WTC11 (cell line): ENCODE measurements at regions not wholly inside any gene's neighbourhood (a gene's known extent, or its start where the extent isn't known, plus 50 kb on each side); places are given as distances from the start of the nearest gene placed in this dataset.

Source experiments
- ATAC-seq: fragments of 200-7000 bp; cut with Tn5 transposase; 2 replicates; pipeline ENCODE4 v1.10.0; 2021; ENCODE audit warnings: mild to moderate bottlenecking, moderate library complexity
- CTCF ChIA-PET: fragments of 300-600 bp; sonication (Branson Sonifier 250); formaldehyde crosslinking; loops from one replicate; lab custom pipeline; 2021; ENCODE audit warnings: antibody characterized with exemption; lab: Charles Lee
- POLR2A ChIA-PET: fragments of 350-600 bp; sonication (Branson Sonifier 250); formaldehyde crosslinking; loops from one replicate; lab custom pipeline; 2021; ENCODE audit warnings: antibody characterized with exemption; lab: Charles Lee
- DNase-seq: peaks from one replicate; pipeline ENCODE4 v3.0.0; 2021; ENCODE audit warnings: low spot score
- H3K27ac Mint-ChIP-seq: 2 replicates; pipeline ENCODE4 v1.8.0; 2021; ENCODE audit warnings: mixed read lengths
- H3K27me3 Mint-ChIP-seq: 2 replicates; pipeline ENCODE4 v1.8.0; 2021; ENCODE audit warnings: low read depth, mild to moderate bottlenecking, moderate library complexity, mixed read lengths
- H3K36me3 Mint-ChIP-seq: 2 replicates; pipeline ENCODE4 v1.8.0; 2021; ENCODE audit warnings: mixed read lengths
- H3K4me1 Mint-ChIP-seq: 2 replicates; pipeline ENCODE4 v1.8.0; 2022; ENCODE audit warnings: mixed read lengths
- H3K4me3 Mint-ChIP-seq: 2 replicates; pipeline ENCODE4 v1.8.0; 2021; ENCODE audit warnings: mild to moderate bottlenecking, moderate library complexity, mixed read lengths
- H3K9me3 Mint-ChIP-seq: 2 replicates; pipeline ENCODE4 v1.8.0; 2021; ENCODE audit warnings: mixed read lengths
- AFF4 ChIP-seq: sonication (generic); formaldehyde crosslinking; IDR thresholded peaks from 2 replicates; pipeline ENCODE4 v1.8.1; 2023; ENCODE audit warnings: mild to moderate bottlenecking, missing genetic modification reagents, borderline replicate concordance
- ATF6 ChIP-seq: sonication (generic); formaldehyde crosslinking; IDR thresholded peaks from 2 replicates; pipeline ENCODE4 v1.8.1; 2023; ENCODE audit warnings: mild to moderate bottlenecking, missing genetic modification reagents
- E2F4 ChIP-seq: sonication (generic); formaldehyde crosslinking; IDR thresholded peaks from 2 replicates; pipeline ENCODE4 v1.8.1; 2022; ENCODE audit warnings: low read depth, mild to moderate bottlenecking, moderate library complexity, missing genetic modification reagents, borderline replicate concordance
- ERG ChIP-seq: fragments of 250-450 bp; sonication (Bioruptor Pico); IDR thresholded peaks from 2 replicates; pipeline ENCODE4 v1.8.0; 2021; ENCODE audit warnings: mild to moderate bottlenecking
- ETV6 ChIP-seq: sonication (generic); formaldehyde crosslinking; IDR thresholded peaks from 2 replicates; pipeline ENCODE4 v1.8.1; 2022; ENCODE audit warnings: mild to moderate bottlenecking, missing genetic modification reagents
- GABPB1 ChIP-seq: sonication (generic); formaldehyde crosslinking; IDR thresholded peaks from 2 replicates; pipeline ENCODE4 v1.8.1; 2023; ENCODE audit warnings: mild to moderate bottlenecking, missing genetic modification reagents
- NFE2L1 ChIP-seq: sonication (generic); formaldehyde crosslinking; IDR thresholded peaks from 2 replicates; pipeline ENCODE4 v1.8.1; 2023; ENCODE audit warnings: missing genetic modification reagents
- NR1H2 ChIP-seq: sonication (generic); formaldehyde crosslinking; IDR thresholded peaks from 2 replicates; pipeline ENCODE4 v1.9.0; 2021; ENCODE audit warnings: mild to moderate bottlenecking, moderate library complexity, missing genetic modification reagents
- TEAD1 ChIP-seq: sonication (generic); formaldehyde crosslinking; IDR thresholded peaks from 2 replicates; pipeline ENCODE4 v1.8.0; 2022; ENCODE audit warnings: mild to moderate bottlenecking, missing genetic modification reagents
- TEAD4 ChIP-seq: sonication (generic); formaldehyde crosslinking; IDR thresholded peaks from 2 replicates; pipeline ENCODE4 v1.8.0; 2022; ENCODE audit warnings: mild to moderate bottlenecking, missing genetic modification reagents
- ZNF121 ChIP-seq: sonication (generic); formaldehyde crosslinking; IDR thresholded peaks from 2 replicates; pipeline ENCODE4 v1.8.0; 2023; ENCODE audit warnings: missing genetic modification reagents
- ZNF263 ChIP-seq: sonication (generic); formaldehyde crosslinking; IDR thresholded peaks from 2 replicates; pipeline ENCODE4 v1.8.1; 2022; ENCODE audit warnings: low read depth, mild to moderate bottlenecking, moderate library complexity, missing genetic modification reagents
- ZNF317 ChIP-seq: sonication (generic); formaldehyde crosslinking; IDR thresholded peaks from 2 replicates; pipeline ENCODE4 v1.8.1; 2023; ENCODE audit warnings: low read depth, mild to moderate bottlenecking, moderate library complexity, missing genetic modification reagents, borderline replicate concordance
- ZNF423 ChIP-seq: fragments of 250-450 bp; sonication (Bioruptor Pico); IDR thresholded peaks from 2 replicates; pipeline ENCODE4 v2.1.2; 2022; ENCODE audit warnings: mild to moderate bottlenecking, moderate library complexity
- ZNF512 ChIP-seq: sonication (generic); formaldehyde crosslinking; IDR thresholded peaks from 2 replicates; pipeline ENCODE4 v1.8.1; 2022; ENCODE audit warnings: missing genetic modification reagents, borderline replicate concordance
- TF ChIP-seq, protein P1 (sequence below): sonication (generic); formaldehyde crosslinking; IDR thresholded peaks from 2 replicates; pipeline ENCODE4 v1.8.0; 2023; ENCODE audit warnings: missing genetic modification reagents
- TF ChIP-seq, protein P2 (sequence below): sonication (generic); formaldehyde crosslinking; IDR thresholded peaks from 2 replicates; pipeline ENCODE4 v1.8.0; 2022; ENCODE audit warnings: mild to moderate bottlenecking, missing genetic modification reagents
- TF ChIP-seq, protein P3 (sequence below): sonication (generic); formaldehyde crosslinking; IDR thresholded peaks from 2 replicates; pipeline ENCODE4 v1.8.0; 2023; ENCODE audit warnings: mild to moderate bottlenecking, missing genetic modification reagents
- TF ChIP-seq, protein P4 (sequence below): sonication (generic); formaldehyde crosslinking; IDR thresholded peaks from 2 replicates; pipeline ENCODE4 v1.8.1; 2023; ENCODE audit warnings: mild to moderate bottlenecking, missing genetic modification reagents, moderate library complexity

DNA sequence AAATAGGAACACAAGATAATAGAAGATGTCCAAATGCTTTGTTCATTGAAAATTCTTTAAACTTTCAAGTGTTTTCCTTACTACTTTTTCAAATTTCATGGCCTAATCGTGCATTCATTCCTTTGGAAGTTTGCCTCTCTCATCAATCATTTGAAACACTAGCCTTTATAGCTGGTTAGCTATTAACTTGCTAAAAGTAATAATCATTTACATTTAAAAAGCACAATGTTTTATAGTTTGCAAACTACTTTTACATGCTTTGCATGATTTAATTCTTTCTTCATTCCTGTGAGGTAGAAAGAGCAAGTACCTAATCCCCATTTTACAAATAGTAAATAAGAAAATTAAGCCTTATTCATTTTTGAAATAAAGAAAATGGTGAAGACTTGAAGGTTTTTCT lies 137.4 kb upstream of the SLC7A14 start (continued):
- TF ChIP-seq, protein P1, sequence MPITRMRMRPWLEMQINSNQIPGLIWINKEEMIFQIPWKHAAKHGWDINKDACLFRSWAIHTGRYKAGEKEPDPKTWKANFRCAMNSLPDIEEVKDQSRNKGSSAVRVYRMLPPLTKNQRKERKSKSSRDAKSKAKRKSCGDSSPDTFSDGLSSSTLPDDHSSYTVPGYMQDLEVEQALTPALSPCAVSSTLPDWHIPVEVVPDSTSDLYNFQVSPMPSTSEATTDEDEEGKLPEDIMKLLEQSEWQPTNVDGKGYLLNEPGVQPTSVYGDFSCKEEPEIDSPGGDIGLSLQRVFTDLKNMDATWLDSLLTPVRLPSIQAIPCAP (CRISPR knock-in tag), result no peak
- TF ChIP-seq ZNF263 (CRISPR knock-in tag) (no peak), AFF4 (CRISPR knock-in tag) (no peak), ZNF423 (CRISPR knock-in tag) (no peak), E2F4 (no peak), NFE2L1 (no peak), NR1H2 (no peak), TEAD4 (no peak), ZNF512 (CRISPR knock-in tag) (no peak)
- TF ChIP-seq, protein P2, sequence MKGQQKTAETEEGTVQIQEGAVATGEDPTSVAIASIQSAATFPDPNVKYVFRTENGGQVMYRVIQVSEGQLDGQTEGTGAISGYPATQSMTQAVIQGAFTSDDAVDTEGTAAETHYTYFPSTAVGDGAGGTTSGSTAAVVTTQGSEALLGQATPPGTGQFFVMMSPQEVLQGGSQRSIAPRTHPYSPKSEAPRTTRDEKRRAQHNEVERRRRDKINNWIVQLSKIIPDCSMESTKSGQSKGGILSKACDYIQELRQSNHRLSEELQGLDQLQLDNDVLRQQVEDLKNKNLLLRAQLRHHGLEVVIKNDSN (CRISPR knock-in tag), result no peak

GRCh38 chr3:170721563-170721962 lies 135.7 kb upstream of the SLC7A14 start:
- H3K27me3 Mint-ChIP-seq, result no peaks in the 10 kb centered on the region
- no peaks in the 10 kb centered on the region for H3K36me3 Mint-ChIP-seq
- H3K4me1 Mint-ChIP-seq, result peaks cover 5% of the 10 kb centered on the region
- DNase-seq (no peak), ATAC-seq (0 out of 2 replicates have a peak, but pooled peaks have one; percentile 26)
- ChIA-PET POLR2A (no interaction called here), CTCF (no interaction called here)
- peaks cover 14% of the 10 kb centered on the region for H3K9me3 Mint-ChIP-seq
- H3K27ac Mint-ChIP-seq, result no peak overlapping the region
- H3K4me3 Mint-ChIP-seq, result no peak overlapping the region
- TF ChIP-seq ERG (CRISPR knock-in tag) (no peak), ATF6 (no peak), NFE2L1 (no peak), TEAD1 (CRISPR knock-in tag) (no peak), GABPB1 (no peak), ZNF317 (no peak), ZNF121 (CRISPR knock-in tag) (no peak), ETV6 (CRISPR knock-in tag) (no peak)
- TF ChIP-seq, protein P3, sequence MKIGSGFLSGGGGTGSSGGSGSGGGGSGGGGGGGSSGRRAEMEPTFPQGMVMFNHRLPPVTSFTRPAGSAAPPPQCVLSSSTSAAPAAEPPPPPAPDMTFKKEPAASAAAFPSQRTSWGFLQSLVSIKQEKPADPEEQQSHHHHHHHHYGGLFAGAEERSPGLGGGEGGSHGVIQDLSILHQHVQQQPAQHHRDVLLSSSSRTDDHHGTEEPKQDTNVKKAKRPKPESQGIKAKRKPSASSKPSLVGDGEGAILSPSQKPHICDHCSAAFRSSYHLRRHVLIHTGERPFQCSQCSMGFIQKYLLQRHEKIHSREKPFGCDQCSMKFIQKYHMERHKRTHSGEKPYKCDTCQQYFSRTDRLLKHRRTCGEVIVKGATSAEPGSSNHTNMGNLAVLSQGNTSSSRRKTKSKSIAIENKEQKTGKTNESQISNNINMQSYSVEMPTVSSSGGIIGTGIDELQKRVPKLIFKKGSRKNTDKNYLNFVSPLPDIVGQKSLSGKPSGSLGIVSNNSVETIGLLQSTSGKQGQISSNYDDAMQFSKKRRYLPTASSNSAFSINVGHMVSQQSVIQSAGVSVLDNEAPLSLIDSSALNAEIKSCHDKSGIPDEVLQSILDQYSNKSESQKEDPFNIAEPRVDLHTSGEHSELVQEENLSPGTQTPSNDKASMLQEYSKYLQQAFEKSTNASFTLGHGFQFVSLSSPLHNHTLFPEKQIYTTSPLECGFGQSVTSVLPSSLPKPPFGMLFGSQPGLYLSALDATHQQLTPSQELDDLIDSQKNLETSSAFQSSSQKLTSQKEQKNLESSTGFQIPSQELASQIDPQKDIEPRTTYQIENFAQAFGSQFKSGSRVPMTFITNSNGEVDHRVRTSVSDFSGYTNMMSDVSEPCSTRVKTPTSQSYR (CRISPR knock-in tag), result no peak
- TF ChIP-seq, protein P4, sequence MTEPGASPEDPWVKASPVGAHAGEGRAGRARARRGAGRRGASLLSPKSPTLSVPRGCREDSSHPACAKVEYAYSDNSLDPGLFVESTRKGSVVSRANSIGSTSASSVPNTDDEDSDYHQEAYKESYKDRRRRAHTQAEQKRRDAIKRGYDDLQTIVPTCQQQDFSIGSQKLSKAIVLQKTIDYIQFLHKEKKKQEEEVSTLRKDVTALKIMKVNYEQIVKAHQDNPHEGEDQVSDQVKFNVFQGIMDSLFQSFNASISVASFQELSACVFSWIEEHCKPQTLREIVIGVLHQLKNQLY (CRISPR knock-in tag), result no peak
